ENCODE measurements at regions not wholly inside any gene's neighbourhood (a gene's known extent, or its start where the extent isn't known, plus 50 kb on each side); places are given as distances from the start of the nearest gene placed in this dataset.

- no peak for TF ChIP-seq CTCF (IDR thresholded peaks at IDR 0.05; ENCODE audit: control extremely low read depth, extremely low read depth, low read depth, missing control alignments)
- ChIA-PET POLR2A (no interaction called here), CTCF (interaction anchor here (1.4 to 2.3 kb wide), 3 partner anchors 8 to 9 kb away, joined by 3 to 5 read pairs (median 4); no protein-coding TSS in a partner anchor)
- no peak for DNase-seq (ENCODE audit: extremely low spot score)
Observed at GRCh38 chr1:102182603-102183260, 186.0 kb upstream of the OLFM3 start.

- CTCF ChIA-PET: interaction anchor here (1.3 kb wide), 1 partner anchor 14 kb away, joined by 3 read pairs; no protein-coding TSS in a partner anchor
- POLR2A ChIA-PET: no interaction called here
- no peak for TF ChIP-seq CTCF (IDR thresholded peaks at IDR 0.05; ENCODE audit: control extremely low read depth, extremely low read depth, low read depth, missing control alignments)
- no peak for DNase-seq (ENCODE audit: extremely low spot score)
Observed at GRCh38 chr1:102181341-102181740, 184.6 kb upstream of the OLFM3 start.

GRCh38 chr1:102178480-102178879 is 181.8 kb upstream of the OLFM3 start:
- ChIA-PET POLR2A (no interaction called here), CTCF (interaction anchor here (1.3 kb wide), 1 partner anchor 8 kb away, joined by 3 read pairs; no protein-coding TSS in a partner anchor)
- TF ChIP-seq CTCF (IDR thresholded peaks at IDR 0.05; ENCODE audit: control extremely low read depth, extremely low read depth, low read depth, missing control alignments): no peak
- DNase-seq (ENCODE audit: extremely low spot score): no peak

GRCh38 chr1:102174259-102174863 is 177.6 kb upstream of the OLFM3 start:
- TF ChIP-seq CTCF (IDR thresholded peaks at IDR 0.05; ENCODE audit: control extremely low read depth, extremely low read depth, low read depth, missing control alignments): peak; percentile 61
- no peak for DNase-seq (ENCODE audit: extremely low spot score)
- CTCF ChIA-PET: interaction anchor here (0.9 to 2.2 kb wide), 8 partner anchors 9 to 374 kb away, joined by 3 to 7 read pairs (median 5); no protein-coding TSS in a partner anchor
- POLR2A ChIA-PET: no interaction called here

- ChIA-PET CTCF (no interaction called here), POLR2A (no interaction called here)
- DNase-seq (ENCODE audit: extremely low spot score): no peak
Observed at GRCh38 chr1:102172200-102172599, 175.5 kb upstream of the OLFM3 start.

GRCh38 chr1:102163799-102164198 is 167.1 kb upstream of the OLFM3 start:
- CTCF ChIA-PET: interaction anchor here (1.0 kb wide), 1 partner anchor 11 kb away, joined by 7 read pairs; no protein-coding TSS in a partner anchor
- POLR2A ChIA-PET: no interaction called here
- DNase-seq (ENCODE audit: extremely low spot score): no peak
- TF ChIP-seq CTCF (IDR thresholded peaks at IDR 0.05; ENCODE audit: control extremely low read depth, extremely low read depth, low read depth, missing control alignments): no peak

More at GRCh38 chr1:102172200-102172599, 175.5 kb upstream of the OLFM3 start:
- no peak for TF ChIP-seq CTCF (IDR thresholded peaks at IDR 0.05; ENCODE audit: control extremely low read depth, extremely low read depth, low read depth, missing control alignments)

All from GM10248 (cell line).